TTC549 (cell line): ENCODE measurements at regions not wholly inside any gene's neighbourhood (a gene's known extent, or its start where the extent isn't known, plus 50 kb on each side); places are given as distances from the start of the nearest gene placed in this dataset.
"Not testable (repeated sequence)": the region's sequence is repeated elsewhere in the genome, so short reads cannot be mapped to it uniquely, and the experiment has no call there.

Experiments used
- FAIRE-seq: peaks from 2 replicates; lab custom pipeline; 2012; peaks lifted over from hg19 to GRCh38; lab: Jason Lieb, UNC

GRCh38 chr14:43031598-43031997, 1424.9 kb downstream of the LRFN5 start:
- FAIRE-seq, result no peak

- no peak for FAIRE-seq
These were observed 1415.6 kb downstream of the LRFN5 start for GRCh38 chr14:43022094-43022800.

GRCh38 chr14:43019826-43020225, 1413.2 kb downstream of the LRFN5 start:
- FAIRE-seq, result no peak

DNA sequence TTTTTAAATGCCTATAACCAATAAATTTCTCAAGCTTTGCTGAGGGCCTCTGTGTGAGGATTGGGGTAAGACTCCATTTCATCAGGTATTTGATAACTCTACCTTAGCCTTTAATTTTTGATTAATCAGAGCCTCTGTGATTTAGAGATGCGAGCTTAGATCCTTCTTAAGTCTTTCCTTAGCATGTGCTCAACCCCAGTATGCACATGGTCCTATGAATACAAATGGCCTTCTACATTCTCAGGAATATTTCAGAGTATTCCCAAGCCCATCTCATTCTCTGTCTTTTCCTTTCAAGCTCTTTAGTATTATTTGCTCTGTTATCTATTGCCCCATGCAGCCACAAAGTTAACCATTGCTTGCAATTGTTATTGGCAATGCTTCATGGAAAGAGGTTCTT, 1407.7 kb downstream of the LRFN5 start:
- FAIRE-seq, result no peak

DNA sequence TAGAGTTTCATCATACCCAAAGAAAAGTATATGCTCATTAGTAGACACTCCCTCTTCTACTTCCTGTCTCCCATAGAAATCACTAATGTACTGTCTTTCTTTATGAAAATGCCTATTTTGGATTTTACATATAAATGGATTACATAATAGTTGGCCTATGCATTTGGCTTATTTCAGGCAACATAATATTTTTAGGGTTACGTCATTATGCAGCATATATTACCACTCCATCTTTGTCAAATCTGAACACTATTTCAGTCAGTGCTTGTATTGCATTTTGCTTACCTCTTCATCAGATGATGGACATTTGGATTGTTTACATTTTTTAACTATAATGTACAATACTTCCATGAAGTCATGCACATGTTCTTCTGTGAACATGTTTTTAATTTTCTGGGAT, 1406.1 kb downstream of the LRFN5 start:
- FAIRE-seq, result no peak

GRCh38 chr14:43005807-43006206, 1399.1 kb downstream of the LRFN5 start:
- FAIRE-seq, result no peak

GRCh38 chr14:43003845-43004244, 1397.2 kb downstream of the LRFN5 start:
- no peak for FAIRE-seq

DNA sequence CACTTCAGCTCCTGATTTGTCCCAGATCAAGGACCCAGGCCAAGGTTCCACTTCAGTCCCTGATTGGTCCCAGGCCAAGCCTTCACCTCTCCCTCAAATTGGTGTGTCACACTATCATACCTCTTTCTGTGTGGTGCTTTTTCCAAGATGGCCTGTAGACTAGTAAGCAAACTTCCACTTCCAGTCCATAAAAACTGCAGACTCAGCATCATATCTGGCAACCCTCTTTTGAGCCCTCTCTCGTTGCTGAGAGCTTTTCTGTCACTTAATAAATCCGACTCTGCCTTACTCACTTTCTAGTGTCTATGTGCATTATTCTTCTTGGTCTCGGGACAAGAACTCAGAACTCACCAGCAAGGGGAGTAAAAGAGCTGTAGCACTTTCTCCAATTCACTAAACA, 1395.1 kb downstream of the LRFN5 start:
- FAIRE-seq, result no peak

DNA sequence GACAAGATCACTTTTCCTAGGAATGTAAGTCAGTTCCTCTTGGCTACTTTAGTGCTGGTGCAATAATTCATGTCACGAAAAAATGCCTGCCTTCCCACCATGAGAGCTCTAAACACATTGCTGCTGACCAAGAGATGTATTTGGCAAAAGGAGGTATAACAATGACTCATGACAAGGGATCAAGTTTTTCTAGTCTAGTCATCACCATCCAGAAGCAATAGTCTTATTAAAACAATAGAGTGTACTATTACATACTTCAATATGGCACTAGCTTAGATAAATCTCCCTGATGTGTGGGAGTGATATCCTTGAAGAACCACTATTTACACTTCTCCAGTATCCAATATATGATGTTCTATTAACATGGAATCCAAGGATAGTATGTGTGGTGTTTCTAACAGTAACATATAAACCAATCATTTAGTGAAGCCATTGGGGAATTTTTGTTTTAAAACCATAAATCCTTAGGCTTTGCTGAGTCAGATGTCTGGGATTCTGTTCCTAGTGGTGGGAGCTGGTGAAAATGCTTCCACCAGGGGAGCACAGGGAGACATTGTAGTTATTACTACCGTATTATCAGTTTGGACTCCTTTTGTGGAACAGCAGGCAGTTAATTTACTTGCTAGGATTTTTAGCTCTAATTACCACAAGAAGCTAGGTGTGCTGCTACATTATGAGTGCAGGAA, 1387.5 kb downstream of the LRFN5 start:
- no peak for FAIRE-seq

DNA sequence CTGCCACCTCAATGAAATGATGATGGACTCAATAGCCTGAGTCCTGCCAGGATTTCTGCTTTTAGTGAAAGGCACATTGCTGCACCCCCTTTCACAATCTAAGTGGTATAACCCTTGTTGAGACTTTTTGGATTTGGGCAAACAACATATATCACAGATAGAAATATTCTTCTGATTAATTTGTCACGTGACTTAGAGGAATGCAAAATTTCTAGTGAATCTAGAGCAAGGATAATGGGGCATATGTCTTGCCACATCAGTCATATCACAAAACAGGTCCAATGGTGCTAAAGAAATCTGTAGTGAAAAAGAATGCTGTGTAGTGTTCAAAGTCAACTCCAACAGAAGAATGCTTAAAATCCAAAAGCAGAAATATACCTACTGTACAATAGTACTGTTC, 1386.3 kb downstream of the LRFN5 start:
- FAIRE-seq, result no peak

- FAIRE-seq, result no peak
These were observed 1373.7 kb downstream of the LRFN5 start for GRCh38 chr14:42980419-42980818.

- not testable (repeated sequence) for FAIRE-seq
These were observed 1366.5 kb downstream of the LRFN5 start for GRCh38 chr14:42973171-42973570.

GRCh38 chr14:42965512-42965911, 1358.8 kb downstream of the LRFN5 start:
- no peak for FAIRE-seq

- no peak for FAIRE-seq
These were observed 1354.8 kb downstream of the LRFN5 start for GRCh38 chr14:42961509-42961908.

DNA sequence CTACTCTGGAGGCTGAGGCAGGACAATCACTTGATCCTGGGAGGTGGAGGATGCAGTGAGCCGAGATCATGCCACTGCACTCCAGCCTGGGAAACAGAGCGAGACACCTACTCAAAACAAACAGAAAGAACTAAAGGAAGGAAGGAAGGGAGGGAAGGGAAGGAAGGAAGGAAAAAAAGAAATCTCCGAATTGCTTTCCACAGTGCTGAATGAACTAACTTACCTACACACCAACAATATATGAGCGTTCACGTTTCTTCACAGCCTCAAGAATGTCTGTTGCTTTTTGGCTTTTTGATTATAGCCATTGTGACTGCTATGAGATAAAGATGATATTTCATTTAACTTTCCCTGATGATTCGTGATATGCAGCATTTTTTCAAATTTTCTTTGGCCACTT, 1343.7 kb downstream of the LRFN5 start:
- no peak for FAIRE-seq

DNA sequence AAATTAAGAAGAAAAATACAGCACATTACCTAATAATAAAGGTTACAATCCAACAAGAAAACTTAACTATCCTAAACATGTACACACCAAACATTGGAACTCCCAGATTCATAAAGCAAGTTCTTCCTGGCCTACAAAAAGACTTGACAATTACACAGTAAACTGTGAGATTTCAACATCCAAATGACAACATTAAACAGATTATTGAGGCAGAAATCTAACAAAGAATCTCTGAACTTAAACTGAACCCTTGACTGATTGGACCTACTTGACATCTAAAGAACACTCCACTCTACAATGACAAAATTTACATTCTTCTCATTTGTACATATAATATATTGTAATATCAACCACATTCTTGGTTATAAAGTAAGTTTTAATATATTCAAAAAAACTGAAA, 1341.3 kb downstream of the LRFN5 start:
- no peak for FAIRE-seq

GRCh38 chr14:42944284-42944683, 1337.6 kb downstream of the LRFN5 start:
- no peak for FAIRE-seq

DNA sequence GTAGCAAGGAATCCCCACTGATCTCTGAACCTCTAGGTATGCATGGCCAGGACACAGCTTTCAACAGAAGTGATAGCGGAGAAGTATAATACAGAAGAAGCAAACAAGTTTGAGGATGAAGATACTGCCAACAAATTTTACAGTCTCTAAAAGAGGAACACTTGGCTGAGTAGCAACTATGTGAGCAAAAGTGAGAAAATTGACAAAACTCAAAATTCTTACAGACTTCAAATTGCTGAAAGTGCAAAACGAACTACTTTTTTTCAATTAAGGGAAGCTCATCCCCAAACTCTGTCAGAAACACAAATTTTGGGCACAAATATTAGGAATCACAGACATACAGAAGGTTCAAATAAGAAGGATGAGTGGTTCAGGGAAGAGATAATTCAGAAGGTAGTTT, 1324.6 kb downstream of the LRFN5 start:
- FAIRE-seq, result no peak

- FAIRE-seq, result no peak
These were observed 1323.3 kb downstream of the LRFN5 start for GRCh38 chr14:42929806-42930480.

- FAIRE-seq, result no peak
These were observed 1320.6 kb downstream of the LRFN5 start for GRCh38 chr14:42927313-42927712.

- FAIRE-seq, result no peak
These were observed 1315.2 kb downstream of the LRFN5 start for GRCh38 chr14:42921901-42922300.

DNA sequence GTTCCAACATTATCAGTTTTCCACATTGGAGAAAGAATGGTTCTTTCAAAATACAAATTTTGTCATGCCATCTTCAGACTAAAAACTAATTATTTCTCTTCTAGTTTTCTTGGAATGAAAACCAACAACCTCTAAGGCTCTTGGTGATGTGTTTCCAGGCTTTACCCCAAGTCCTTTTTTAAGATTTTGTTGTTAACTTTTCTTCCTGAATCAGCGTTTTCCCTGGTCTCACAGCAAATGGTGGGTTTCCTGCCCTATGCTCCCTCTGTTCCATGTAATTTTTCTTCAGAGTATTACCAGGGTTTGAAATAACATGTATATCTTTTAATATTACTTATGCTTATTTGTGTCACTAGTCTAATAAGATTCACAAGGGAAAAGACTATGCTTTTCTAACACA, 1311.9 kb downstream of the LRFN5 start:
- no peak for FAIRE-seq

GRCh38 chr14:42911642-42912041, 1305.0 kb downstream of the LRFN5 start:
- no peak for FAIRE-seq

DNA sequence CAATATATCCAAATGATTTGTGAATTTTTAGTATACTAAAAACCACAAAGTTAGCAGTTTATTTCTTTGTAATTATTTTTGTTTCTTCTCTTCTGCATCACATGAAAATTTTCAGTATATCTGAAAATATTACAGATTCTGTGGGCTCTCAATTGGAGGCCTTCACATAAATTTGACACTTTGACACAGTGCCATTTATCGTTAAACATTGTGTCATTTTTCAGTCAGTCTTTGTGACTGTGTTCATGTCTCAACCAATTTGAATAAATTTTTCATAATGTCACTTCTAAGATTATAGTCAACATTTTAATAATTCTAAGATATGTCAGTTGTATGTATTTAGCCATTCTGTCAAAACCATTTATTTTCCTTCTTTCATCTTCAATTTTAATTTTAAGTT, 1303.0 kb downstream of the LRFN5 start:
- no peak for FAIRE-seq
